Right lobe of liver (tissue), 6 donors: ENCODE measurements at regions not wholly inside any gene's neighbourhood (a gene's known extent, or its start where the extent isn't known, plus 50 kb on each side); places are given as distances from the start of the nearest gene placed in this dataset.
A peak's percentile ranks its signal among the peaks of the same experiment; 100 is the strongest.

Source experiments
- ATAC-seq, 4 donors: fragments of 200-7000 bp; cut with Tn5 transposase; one replicate each; pipeline ENCODE4 v1.9.1; 2020; ENCODE audit warnings: mild to moderate bottlenecking in 4 of 4, moderate library complexity in 4 of 4
- DNase-seq, 3 donors: peaks; one replicate each; pipeline ENCODE4 v3.0.0-alpha.2; 2020
- H3K27ac ChIP-seq, 3 donors: fragments of 200-600 bp; one replicate each; pipeline ENCODE4 v1.8.0; 2022
- H3K27me3 ChIP-seq, 2 donors: fragments of 200-600 bp; one replicate each; pipeline ENCODE4 v1.8.0; 2022
- H3K36me3 ChIP-seq, 4 donors: fragments of 200-600 bp; sonication (generic) in 1 of 4; one replicate each; pipeline versions ENCODE4 v1.5.1 to v1.8.0; 2017 to 2022; ENCODE audit warnings: control low read depth in 1 of 4
- H3K4me1 ChIP-seq, 4 donors: fragments of 200-600 bp; sonication (generic) in 1 of 4; one replicate each; pipeline versions ENCODE4 v1.5.1 to v1.8.0; 2017 to 2022; ENCODE audit warnings: control low read depth in 1 of 4
- H3K4me3 ChIP-seq, 3 donors: fragments of 200-600 bp; one replicate each; pipeline ENCODE4 v1.8.0; 2022
- H3K9me3 ChIP-seq, 4 donors: fragments of 200-600 bp; sonication (generic) in 1 of 4; one replicate each; pipeline versions ENCODE4 v1.5.1 to v1.8.0; 2017 to 2022; ENCODE audit warnings: control low read depth in 1 of 4
- POLR2A ChIP-seq: fragments of 450-650 bp; IDR thresholded peaks from one replicate; pipeline ENCODE4 v1.6.1; 2017; ENCODE audit warnings: antibody characterized with exemption, mild to moderate bottlenecking
- WGBS: methylation state at CpG from one replicate; pipeline ENCODE4 v1.1.6; 2018; ENCODE audit warnings: low coverage, low lambda C conversion rate; ENCODE audit not compliant: insufficient coverage; ENCODE audit errors: missing lambda C conversion rate; 5-methylcytosine and 5-hydroxymethylcytosine counted together
- intact Hi-C, 2 donors: fragments of 100-400 bp; cut with DNase I; formaldehyde crosslinking; loops; one replicate each; pipeline versions ENCODE4 v1.11.2 to v1.14.1; 2022
- TF ChIP-seq, protein P1 (sequence below), 4 donors: fragments of 200-600 bp in 3 of 4; fragments of 450-650 bp in 1 of 4; IDR thresholded peaks; one replicate each; pipeline versions ENCODE4 v1.5.1 to v1.8.0; 2016 to 2022; ENCODE audit warnings: antibody characterized with exemption in 4 of 4, mild to moderate bottlenecking in 2 of 4
- donor health status: DM: no; HTN: yes; CAD: no.
- donor health status: DM: no; HTN: no; CAD: no.
- donor health status: DM: no; HTN: no; CAD: no.
- donor health status: DM: no; HTN: yes; CAD: no.
- donor health status: DM: no; HTN: yes; CAD: no.

GRCh38 chr14:66306101-66306500 is 180.1 kb upstream of the CCDC196 start:
- Histone ChIP-seq H3K9me3 (no peaks in the 10 kb centered on the region), H3K4me3 (no peak overlapping the region), H3K27me3 (no peaks in the 10 kb centered on the region), H3K27ac (no peak overlapping the region), H3K36me3 (no peaks in the 10 kb centered on the region), H3K4me1 (no peaks in the 10 kb centered on the region)
- DNase-seq (no peak), ATAC-seq (no peak)
- intact Hi-C loops: no loop called here
- no peak for TF ChIP-seq POLR2A
- TF ChIP-seq, protein P1, sequence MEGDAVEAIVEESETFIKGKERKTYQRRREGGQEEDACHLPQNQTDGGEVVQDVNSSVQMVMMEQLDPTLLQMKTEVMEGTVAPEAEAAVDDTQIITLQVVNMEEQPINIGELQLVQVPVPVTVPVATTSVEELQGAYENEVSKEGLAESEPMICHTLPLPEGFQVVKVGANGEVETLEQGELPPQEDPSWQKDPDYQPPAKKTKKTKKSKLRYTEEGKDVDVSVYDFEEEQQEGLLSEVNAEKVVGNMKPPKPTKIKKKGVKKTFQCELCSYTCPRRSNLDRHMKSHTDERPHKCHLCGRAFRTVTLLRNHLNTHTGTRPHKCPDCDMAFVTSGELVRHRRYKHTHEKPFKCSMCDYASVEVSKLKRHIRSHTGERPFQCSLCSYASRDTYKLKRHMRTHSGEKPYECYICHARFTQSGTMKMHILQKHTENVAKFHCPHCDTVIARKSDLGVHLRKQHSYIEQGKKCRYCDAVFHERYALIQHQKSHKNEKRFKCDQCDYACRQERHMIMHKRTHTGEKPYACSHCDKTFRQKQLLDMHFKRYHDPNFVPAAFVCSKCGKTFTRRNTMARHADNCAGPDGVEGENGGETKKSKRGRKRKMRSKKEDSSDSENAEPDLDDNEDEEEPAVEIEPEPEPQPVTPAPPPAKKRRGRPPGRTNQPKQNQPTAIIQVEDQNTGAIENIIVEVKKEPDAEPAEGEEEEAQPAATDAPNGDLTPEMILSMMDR (IDR thresholded peaks at IDR 0.05): no peak

GRCh38 chr14:66311058-66311457 is 175.1 kb upstream of the CCDC196 start:
- no peak overlapping the region for H3K27ac ChIP-seq
- no peak overlapping the region for H3K4me3 ChIP-seq
- DNase-seq (no peak), ATAC-seq (peak in 1 of 4 donors; percentile 21)
- WGBS: 55% methylated on average over 3 of the region's 3 CpGs
- intact Hi-C loops: no loop called here
- no peaks in the 10 kb centered on the region for H3K27me3 ChIP-seq
- H3K9me3 ChIP-seq: no peaks in the 10 kb centered on the region
- H3K4me1 ChIP-seq: no peaks in the 10 kb centered on the region
- H3K36me3 ChIP-seq: no peaks in the 10 kb centered on the region
- TF ChIP-seq POLR2A: no peak
- TF ChIP-seq, protein P1 (IDR thresholded peaks at IDR 0.05): no peak

- DNase-seq (no peak), ATAC-seq (no peak)
Measured at GRCh38 chr14:66311990-66312389, 174.2 kb upstream of the CCDC196 start.

GRCh38 chr14:66312451-66312850 is 173.7 kb upstream of the CCDC196 start:
- 66% methylated on average over 3 of the region's 3 CpGs for WGBS
- DNase-seq: no peak
- Histone ChIP-seq H3K36me3 (no peaks in the 10 kb centered on the region), H3K4me1 (no peaks in the 10 kb centered on the region), H3K27me3 (no peaks in the 10 kb centered on the region), H3K27ac (no peak overlapping the region), H3K9me3 (no peaks in the 10 kb centered on the region), H3K4me3 (no peak overlapping the region)
- intact Hi-C loops: no loop called here
- ATAC-seq: no peak
- no peak for TF ChIP-seq POLR2A
- TF ChIP-seq, protein P1 (IDR thresholded peaks at IDR 0.05): no peak

More at GRCh38 chr14:66311990-66312389, 174.2 kb upstream of the CCDC196 start:
- intact Hi-C loops: no loop called here
- H3K27me3 ChIP-seq: no peaks in the 10 kb centered on the region
- no peak overlapping the region for H3K4me3 ChIP-seq
- H3K36me3 ChIP-seq: no peaks in the 10 kb centered on the region
- H3K27ac ChIP-seq: no peak overlapping the region
- H3K4me1 ChIP-seq: no peaks in the 10 kb centered on the region
- no peak for TF ChIP-seq POLR2A
- TF ChIP-seq, protein P1 (IDR thresholded peaks at IDR 0.05): no peak
- 56% methylated on average over 2 of the region's 5 CpGs for WGBS
- no peaks in the 10 kb centered on the region for H3K9me3 ChIP-seq

DNA sequence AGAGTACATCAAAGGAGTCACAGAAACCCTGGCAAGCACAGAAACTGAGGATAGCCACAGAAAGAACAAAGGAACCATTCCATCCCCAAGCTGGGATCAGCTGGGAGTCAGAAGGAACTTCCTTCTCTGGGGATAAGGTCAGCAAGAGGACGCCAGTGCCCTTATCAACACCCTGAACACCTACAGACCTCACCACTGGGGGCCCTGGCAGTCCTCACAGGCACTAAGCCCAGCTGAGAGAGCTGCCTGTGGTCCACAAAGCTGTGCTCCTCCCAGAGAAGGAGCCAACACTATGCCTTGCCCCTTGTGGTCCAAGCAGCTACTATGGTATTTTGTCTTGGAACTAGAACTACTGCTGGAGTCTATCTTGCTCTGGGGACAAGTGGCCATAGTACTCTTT is 171.1 kb upstream of the CCDC196 start:
- TF ChIP-seq, protein P1 (IDR thresholded peaks at IDR 0.05): no peak
- TF ChIP-seq POLR2A: no peak
- Histone ChIP-seq H3K4me3 (no peak overlapping the region), H3K27ac (no peak overlapping the region), H3K36me3 (no peaks in the 10 kb centered on the region), H3K4me1 (no peaks in the 10 kb centered on the region), H3K27me3 (no peaks in the 10 kb centered on the region), H3K9me3 (no peaks in the 10 kb centered on the region)
- ATAC-seq (no peak), DNase-seq (no peak)
- intact Hi-C loops: no loop called here
- WGBS: no CpG with 5 or more reads among the region's 1 CpG
